Loucy (cell line): ENCODE measurements at regions not wholly inside any gene's neighbourhood (a gene's known extent, or its start where the extent isn't known, plus 50 kb on each side); places are given as distances from the start of the nearest gene placed in this dataset.

ENCODE experiments used
- H2AFZ ChIP-seq: fragments of 200-600 bp; sonication (generic); 2 replicates; pipeline ENCODE4 v1.6.0; 2016; ENCODE audit warnings: antibody characterized with exemption, mild to moderate bottlenecking, low read length, moderate library complexity
- H3F3A ChIP-seq: fragments of 200-600 bp; 2 replicates; pipeline ENCODE4 v1.6.0; 2016; ENCODE audit warnings: antibody characterized with exemption, low read depth, mild to moderate bottlenecking
- H3K27me3 ChIP-seq: fragments of 200-600 bp; sonication (generic); 2 replicates; pipeline ENCODE4 v1.6.1; 2014; ENCODE audit warnings: low read length, mild to moderate bottlenecking; ENCODE audit not compliant: insufficient read depth, poor library complexity, severe bottlenecking
- H3K36me3 ChIP-seq: fragments of 200-600 bp; sonication (generic); 2 replicates; pipeline ENCODE4 v1.6.1; 2016; ENCODE audit warnings: low read length; ENCODE audit not compliant: insufficient read depth
- H3K4me1 ChIP-seq: fragments of 200-600 bp; sonication (generic); 2 replicates; pipeline ENCODE4 v1.5.1; 2014; ENCODE audit warnings: low read length, mild to moderate bottlenecking; ENCODE audit not compliant: insufficient read depth, poor library complexity, severe bottlenecking
- H3K4me2 ChIP-seq: fragments of 200-600 bp; sonication (generic); 2 replicates; pipeline ENCODE4 v1.6.0; 2014; ENCODE audit warnings: antibody characterized with exemption, low read length, low read depth, mild to moderate bottlenecking; ENCODE audit not compliant: poor library complexity, severe bottlenecking
- H3K4me3 ChIP-seq: fragments of 200-600 bp; sonication (generic); 2 replicates; pipeline ENCODE4 v1.5.1; 2014; ENCODE audit warnings: low read length, mild to moderate bottlenecking, mixed read lengths; ENCODE audit not compliant: poor library complexity, severe bottlenecking
- H3K79me2 ChIP-seq: fragments of 200-600 bp; sonication (generic); 2 replicates; pipeline ENCODE4 v1.6.1; 2014; ENCODE audit warnings: low read length; ENCODE audit not compliant: insufficient read depth
- H3K9ac ChIP-seq: fragments of 200-600 bp; sonication (generic); 2 replicates; pipeline ENCODE4 v1.6.0; 2014; ENCODE audit warnings: mild to moderate bottlenecking, low read depth, low read length, moderate library complexity; ENCODE audit not compliant: poor library complexity, severe bottlenecking
- H3K9me2 ChIP-seq: fragments of 200-600 bp; sonication (generic); replicated peaks from 2 replicates; pipeline ENCODE4 v1.6.1; 2016; ENCODE audit warnings: low read depth, low read length, mixed read lengths
- H3K9me3 ChIP-seq: fragments of 200-600 bp; sonication (generic); 2 replicates; pipeline ENCODE4 v1.6.1; 2014; ENCODE audit warnings: mild to moderate bottlenecking, antibody characterized with exemption, low read length, low read depth; ENCODE audit not compliant: insufficient read depth
- H4K20me1 ChIP-seq: fragments of 200-600 bp; sonication (generic); 2 replicates; pipeline ENCODE4 v1.6.0; 2014; ENCODE audit warnings: antibody characterized with exemption, low read length, mild to moderate bottlenecking; ENCODE audit not compliant: insufficient read depth, poor library complexity, severe bottlenecking
- CTCF ChIP-seq: fragments of 200-600 bp; sonication (generic); conservative IDR thresholded peaks from 2 replicates; pipeline ENCODE4 v1.5.1; 2014; ENCODE audit warnings: mild to moderate bottlenecking, antibody characterized with exemption, low read length
- EZH2phosphoT487 ChIP-seq: fragments of 200-600 bp; IDR thresholded peaks from 2 replicates; pipeline ENCODE4 v1.6.1; 2018; ENCODE audit warnings: antibody characterized with exemption, mild to moderate bottlenecking, moderate library complexity, borderline replicate concordance

- H3K9me2 ChIP-seq = no peaks in the 10 kb centered on the region
- no peaks in the 10 kb centered on the region for H3F3A ChIP-seq
- H3K36me3 ChIP-seq = no peaks in the 10 kb centered on the region
- no peaks in the 10 kb centered on the region for H3K27me3 ChIP-seq
- no peak overlapping the region for H3K9ac ChIP-seq
- no peak overlapping the region for H2AFZ ChIP-seq
- no peaks in the 10 kb centered on the region for H3K79me2 ChIP-seq
- no peak overlapping the region for H3K4me2 ChIP-seq
- no peaks in the 10 kb centered on the region for H3K4me1 ChIP-seq
- TF ChIP-seq CTCF (no peak), EZH2phosphoT487 (no peak)
- no peaks in the 10 kb centered on the region for H4K20me1 ChIP-seq
- H3K9me3 ChIP-seq = no peaks in the 10 kb centered on the region
- no peak overlapping the region for H3K4me3 ChIP-seq
These were observed 50.6 kb downstream of the SLIT2 start for GRCh38 chr4:20302336-20302735.

- Histone ChIP-seq H3F3A (no peaks in the 10 kb centered on the region), H3K4me3 (no peak overlapping the region), H3K9me3 (no peaks in the 10 kb centered on the region), H3K79me2 (no peaks in the 10 kb centered on the region), H3K9ac (no peak overlapping the region), H3K36me3 (no peaks in the 10 kb centered on the region), H2AFZ (no peak overlapping the region), H3K27me3 (no peaks in the 10 kb centered on the region), H3K4me1 (no peaks in the 10 kb centered on the region), H3K9me2 (no peaks in the 10 kb centered on the region), H3K4me2 (no peak overlapping the region), H4K20me1 (no peaks in the 10 kb centered on the region)
- TF ChIP-seq CTCF (no peak), EZH2phosphoT487 (no peak)
These were observed 54.3 kb downstream of the SLIT2 start for GRCh38 chr4:20305976-20306375.

GRCh38 chr4:20311856-20312255 is 60.2 kb downstream of the SLIT2 start:
- Histone ChIP-seq H3K9me3 (no peaks in the 10 kb centered on the region; the same call in 1 of the 2 replicates), H3K9ac (no peak overlapping the region), H3K9me2 (no peaks in the 10 kb centered on the region), H3F3A (no peaks in the 10 kb centered on the region), H2AFZ (no peak overlapping the region), H3K4me3 (no peak overlapping the region), H3K79me2 (no peaks in the 10 kb centered on the region), H3K4me2 (no peak overlapping the region), H3K36me3 (no peaks in the 10 kb centered on the region), H4K20me1 (no peaks in the 10 kb centered on the region), H3K4me1 (no peaks in the 10 kb centered on the region), H3K27me3 (no peaks in the 10 kb centered on the region)
- TF ChIP-seq CTCF = no peak
- no peak for TF ChIP-seq EZH2phosphoT487
